ENCODE measurements at regions not wholly inside any gene's neighbourhood (a gene's known extent, or its start where the extent isn't known, plus 50 kb on each side); places are given as distances from the start of the nearest gene placed in this dataset.

DNA sequence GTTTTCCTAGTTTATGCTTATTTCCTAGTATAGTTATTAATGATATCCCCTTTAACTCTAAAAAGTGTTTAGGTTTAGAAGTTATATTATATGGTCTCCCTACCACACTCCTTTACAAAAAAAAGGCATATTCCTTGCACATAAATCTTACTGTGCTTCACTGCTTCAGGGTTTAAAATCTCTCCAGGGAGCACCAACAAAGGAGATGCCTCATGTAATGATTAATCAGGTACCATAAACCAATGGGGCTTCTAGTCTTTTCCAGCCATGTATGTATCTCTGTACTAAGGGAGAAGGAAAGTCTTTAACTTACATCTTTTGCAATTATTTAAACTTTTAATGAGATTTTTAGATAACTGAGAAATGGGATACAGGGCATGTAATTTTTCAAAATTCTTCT lies 91.5 kb upstream of the RBMS3 start:
- Histone ChIP-seq H3K79me2 (ENCODE audit: control insufficient read depth, insufficient read depth, low read length) (no peaks in the 10 kb centered on the region), H2AK5ac (ENCODE audit: low read length) (no peak overlapping the region), H3K23ac (ENCODE audit: low read length) (no peak overlapping the region), H2BK5ac (ENCODE audit: low read length) (no peak overlapping the region), H2BK120ac (ENCODE audit: low read depth, low read length) (no peak overlapping the region), H3K18ac (ENCODE audit: low read length) (no peak overlapping the region), H3K27me3 (ENCODE audit: insufficient read depth, low read length, poor library complexity) (no peaks in the 10 kb centered on the region), H3K56ac (ENCODE audit: low read length) (no peak overlapping the region), H3K27ac (ENCODE audit: low read depth, low read length) (no peak overlapping the region), H3K9ac (ENCODE audit: low read length) (no peak overlapping the region), H3K4me2 (ENCODE audit: low read length) (no peak overlapping the region), H4K8ac (ENCODE audit: low read depth, low read length) (no peak overlapping the region), H3K4me1 (ENCODE audit: control insufficient read depth, low read depth, low read length) (no peaks in the 10 kb centered on the region), H3K36me3 (ENCODE audit: control insufficient read depth, insufficient read depth, low read length) (no peaks in the 10 kb centered on the region), H4K5ac (ENCODE audit: low read length) (no peak overlapping the region), H2BK15ac (replicated peaks; ENCODE audit: low read depth) (no peak overlapping the region), H3K4me3 (ENCODE audit: low read length) (no peak overlapping the region), H3K4ac (ENCODE audit: low read depth, low read length) (no peak overlapping the region), H3K79me1 (ENCODE audit: low read length) (no peaks in the 10 kb centered on the region)
- no peak for DNase-seq

DNA sequence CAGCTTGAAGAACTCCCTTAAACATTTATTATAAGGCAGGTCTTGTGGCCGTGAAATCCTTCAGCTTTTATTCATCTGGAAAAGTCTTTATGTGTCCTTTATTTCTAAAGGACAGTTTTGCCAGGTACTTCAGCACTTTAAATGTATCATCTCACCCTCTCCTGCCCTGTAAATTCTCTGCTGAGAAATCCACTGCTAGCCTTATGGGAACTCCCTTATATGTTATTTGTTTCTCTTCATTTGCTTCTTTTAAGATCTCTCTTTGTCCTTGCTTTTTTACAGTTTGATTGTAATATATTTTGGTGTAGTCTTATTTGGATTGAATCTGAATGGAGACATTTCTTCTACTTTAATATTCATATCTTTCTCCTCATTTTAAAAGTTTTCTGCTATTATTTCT lies 86.7 kb upstream of the RBMS3 start:
- no peak overlapping the region for H3K4me2 ChIP-seq (ENCODE audit: low read length)
- no peak overlapping the region for H3K23ac ChIP-seq (ENCODE audit: low read length)
- no peak overlapping the region for H2BK15ac ChIP-seq (replicated peaks; ENCODE audit: low read depth)
- no peak overlapping the region for H2AK5ac ChIP-seq (ENCODE audit: low read length)
- no peak overlapping the region for H2BK120ac ChIP-seq (ENCODE audit: low read depth, low read length)
- no peaks in the 10 kb centered on the region for H3K79me1 ChIP-seq (ENCODE audit: low read length)
- no peak overlapping the region for H4K8ac ChIP-seq (ENCODE audit: low read depth, low read length)
- no peak for DNase-seq
- H3K27ac ChIP-seq (ENCODE audit: low read depth, low read length) = no peak overlapping the region
- no peak overlapping the region for H4K5ac ChIP-seq (ENCODE audit: low read length)
- H3K4me3 ChIP-seq (ENCODE audit: low read length) = no peak overlapping the region
- no peaks in the 10 kb centered on the region for H3K36me3 ChIP-seq (ENCODE audit: control insufficient read depth, insufficient read depth, low read length)
- H2BK5ac ChIP-seq (ENCODE audit: low read length) = no peak overlapping the region
- no peaks in the 10 kb centered on the region for H3K27me3 ChIP-seq (ENCODE audit: insufficient read depth, low read length, poor library complexity)
- H3K56ac ChIP-seq (ENCODE audit: low read length) = no peak overlapping the region
- no peak overlapping the region for H3K18ac ChIP-seq (ENCODE audit: low read length)
- H3K79me2 ChIP-seq (ENCODE audit: control insufficient read depth, insufficient read depth, low read length) = no peaks in the 10 kb centered on the region
- no peaks in the 10 kb centered on the region for H3K4me1 ChIP-seq (ENCODE audit: control insufficient read depth, low read depth, low read length)
- WGBS (ENCODE audit: extremely low coverage, insufficient coverage, low lambda C conversion rate) = no CpG with 5 or more reads among the region's 1 CpG
- H3K4ac ChIP-seq (ENCODE audit: low read depth, low read length) = no peak overlapping the region
- H3K9ac ChIP-seq (ENCODE audit: low read length) = no peak overlapping the region

DNA sequence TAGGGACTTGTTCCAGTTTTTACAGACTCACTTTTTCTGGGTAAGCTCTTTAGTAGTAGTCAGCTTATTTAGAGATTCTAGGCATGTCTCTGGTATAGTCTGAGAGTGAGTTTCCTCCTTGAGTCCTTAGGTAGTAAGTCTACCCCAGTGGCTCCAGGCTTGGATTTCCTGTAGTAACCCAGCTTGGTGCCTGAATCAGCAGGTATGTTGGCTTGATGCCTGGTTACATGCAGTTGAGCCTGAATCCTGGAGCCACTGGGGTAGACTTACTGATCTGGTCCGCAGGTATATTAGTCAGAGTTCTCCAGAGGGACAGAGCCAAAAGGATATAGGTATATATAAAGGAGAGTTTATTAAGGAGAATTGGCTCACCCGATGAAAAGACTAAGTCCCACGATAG lies 85.8 kb upstream of the RBMS3 start:
- H3K4me3 ChIP-seq (ENCODE audit: low read length) = no peak overlapping the region
- no peak overlapping the region for H3K23ac ChIP-seq (ENCODE audit: low read length)
- no peak overlapping the region for H3K18ac ChIP-seq (ENCODE audit: low read length)
- H3K4me1 ChIP-seq (ENCODE audit: control insufficient read depth, low read depth, low read length) = no peaks in the 10 kb centered on the region
- H3K27ac ChIP-seq (ENCODE audit: low read depth, low read length) = no peak overlapping the region
- H3K56ac ChIP-seq (ENCODE audit: low read length) = no peak overlapping the region
- H2BK120ac ChIP-seq (ENCODE audit: low read depth, low read length) = no peak overlapping the region
- H4K5ac ChIP-seq (ENCODE audit: low read length) = no peak overlapping the region
- no peak overlapping the region for H3K4me2 ChIP-seq (ENCODE audit: low read length)
- H3K4ac ChIP-seq (ENCODE audit: low read depth, low read length) = no peak overlapping the region
- H2BK5ac ChIP-seq (ENCODE audit: low read length) = no peak overlapping the region
- H3K9ac ChIP-seq (ENCODE audit: low read length) = no peak overlapping the region
- no peak overlapping the region for H2AK5ac ChIP-seq (ENCODE audit: low read length)
- WGBS (ENCODE audit: extremely low coverage, insufficient coverage, low lambda C conversion rate) = no CpG with 5 or more reads among the region's 3 CpGs
- no peak for DNase-seq
- H3K79me1 ChIP-seq (ENCODE audit: low read length) = no peaks in the 10 kb centered on the region
- H3K79me2 ChIP-seq (ENCODE audit: control insufficient read depth, insufficient read depth, low read length) = no peaks in the 10 kb centered on the region
- H3K27me3 ChIP-seq (ENCODE audit: insufficient read depth, low read length, poor library complexity) = no peaks in the 10 kb centered on the region
- H3K36me3 ChIP-seq (ENCODE audit: control insufficient read depth, insufficient read depth, low read length) = no peaks in the 10 kb centered on the region
- H4K8ac ChIP-seq (ENCODE audit: low read depth, low read length) = no peak overlapping the region
- no peak overlapping the region for H2BK15ac ChIP-seq (replicated peaks; ENCODE audit: low read depth)

DNA sequence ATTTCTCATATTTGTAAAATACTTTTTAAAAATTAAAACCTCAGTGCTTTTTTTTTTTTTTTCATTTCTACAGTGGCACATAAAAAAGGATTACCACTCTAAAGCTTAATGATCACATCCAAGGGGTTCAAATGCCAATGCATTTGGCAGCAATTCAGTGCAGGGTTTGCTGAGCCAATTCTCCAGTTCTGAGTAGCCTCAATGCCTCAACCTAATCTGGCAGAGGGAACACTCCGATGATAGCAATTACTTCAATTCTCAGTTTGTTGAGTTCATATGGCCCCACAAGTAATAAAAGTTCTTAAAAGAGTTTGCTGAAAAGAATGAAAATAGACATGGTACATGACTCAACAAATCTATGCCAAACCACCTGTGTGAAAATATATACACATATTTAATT lies 79.3 kb upstream of the RBMS3 start:
- WGBS (ENCODE audit: extremely low coverage, insufficient coverage, low lambda C conversion rate) = no CpG with 5 or more reads among the region's 1 CpG
- H3K4me2 ChIP-seq (ENCODE audit: low read length) = no peak overlapping the region
- H4K8ac ChIP-seq (ENCODE audit: low read depth, low read length) = no peak overlapping the region
- no peak overlapping the region for H3K23ac ChIP-seq (ENCODE audit: low read length)
- H3K9ac ChIP-seq (ENCODE audit: low read length) = no peak overlapping the region
- no peaks in the 10 kb centered on the region for H3K4me1 ChIP-seq (ENCODE audit: control insufficient read depth, low read depth, low read length)
- no peaks in the 10 kb centered on the region for H3K79me2 ChIP-seq (ENCODE audit: control insufficient read depth, insufficient read depth, low read length)
- H2BK120ac ChIP-seq (ENCODE audit: low read depth, low read length) = no peak overlapping the region
- H2AK5ac ChIP-seq (ENCODE audit: low read length) = no peak overlapping the region
- H3K36me3 ChIP-seq (ENCODE audit: control insufficient read depth, insufficient read depth, low read length) = no peaks in the 10 kb centered on the region
- H3K79me1 ChIP-seq (ENCODE audit: low read length) = no peaks in the 10 kb centered on the region
- no peak overlapping the region for H3K4me3 ChIP-seq (ENCODE audit: low read length)
- DNase-seq = no peak
- no peak overlapping the region for H3K4ac ChIP-seq (ENCODE audit: low read depth, low read length)
- no peak overlapping the region for H2BK5ac ChIP-seq (ENCODE audit: low read length)
- H2BK15ac ChIP-seq (replicated peaks; ENCODE audit: low read depth) = no peak overlapping the region
- H3K27ac ChIP-seq (ENCODE audit: low read depth, low read length) = no peak overlapping the region
- no peak overlapping the region for H4K5ac ChIP-seq (ENCODE audit: low read length)
- H3K18ac ChIP-seq (ENCODE audit: low read length) = no peak overlapping the region
- no peaks in the 10 kb centered on the region for H3K27me3 ChIP-seq (ENCODE audit: insufficient read depth, low read length, poor library complexity)
- no peak overlapping the region for H3K56ac ChIP-seq (ENCODE audit: low read length)

DNA sequence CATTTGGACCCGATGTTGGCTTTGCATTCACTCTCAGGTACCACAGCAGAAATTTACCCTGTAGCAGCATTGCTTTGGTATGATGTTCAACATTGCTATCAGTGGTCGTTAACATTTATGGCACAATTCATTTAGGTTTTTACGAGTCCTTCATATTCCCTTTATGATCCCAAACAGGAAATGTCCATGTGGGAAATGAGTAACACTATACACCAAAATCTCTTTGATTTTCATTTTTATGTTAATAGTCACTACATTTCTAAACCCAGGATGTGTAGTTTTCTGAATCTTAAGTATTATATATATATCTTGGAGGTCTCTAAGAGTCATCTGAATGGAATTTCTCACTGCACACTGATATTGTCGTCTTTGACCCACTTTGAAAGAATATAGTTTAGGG lies 78.5 kb upstream of the RBMS3 start:
- no peaks in the 10 kb centered on the region for H3K79me1 ChIP-seq (ENCODE audit: low read length)
- no peak for DNase-seq
- no peaks in the 10 kb centered on the region for H3K79me2 ChIP-seq (ENCODE audit: control insufficient read depth, insufficient read depth, low read length)
- H3K23ac ChIP-seq (ENCODE audit: low read length) = no peak overlapping the region
- WGBS (ENCODE audit: extremely low coverage, insufficient coverage, low lambda C conversion rate) = no CpG with 5 or more reads among the region's 4 CpGs
- H4K8ac ChIP-seq (ENCODE audit: low read depth, low read length) = no peak overlapping the region
- H3K4me2 ChIP-seq (ENCODE audit: low read length) = no peak overlapping the region
- H3K4ac ChIP-seq (ENCODE audit: low read depth, low read length) = no peak overlapping the region
- H3K9ac ChIP-seq (ENCODE audit: low read length) = no peak overlapping the region
- no peaks in the 10 kb centered on the region for H3K4me1 ChIP-seq (ENCODE audit: control insufficient read depth, low read depth, low read length)
- H3K18ac ChIP-seq (ENCODE audit: low read length) = no peak overlapping the region
- H3K56ac ChIP-seq (ENCODE audit: low read length) = no peak overlapping the region
- H3K4me3 ChIP-seq (ENCODE audit: low read length) = no peak overlapping the region
- no peak overlapping the region for H2BK15ac ChIP-seq (replicated peaks; ENCODE audit: low read depth)
- no peak overlapping the region for H2BK5ac ChIP-seq (ENCODE audit: low read length)
- no peak overlapping the region for H2AK5ac ChIP-seq (ENCODE audit: low read length)
- H3K36me3 ChIP-seq (ENCODE audit: control insufficient read depth, insufficient read depth, low read length) = no peaks in the 10 kb centered on the region
- no peak overlapping the region for H4K5ac ChIP-seq (ENCODE audit: low read length)
- H3K27ac ChIP-seq (ENCODE audit: low read depth, low read length) = no peak overlapping the region
- no peak overlapping the region for H2BK120ac ChIP-seq (ENCODE audit: low read depth, low read length)
- no peaks in the 10 kb centered on the region for H3K27me3 ChIP-seq (ENCODE audit: insufficient read depth, low read length, poor library complexity)

DNA sequence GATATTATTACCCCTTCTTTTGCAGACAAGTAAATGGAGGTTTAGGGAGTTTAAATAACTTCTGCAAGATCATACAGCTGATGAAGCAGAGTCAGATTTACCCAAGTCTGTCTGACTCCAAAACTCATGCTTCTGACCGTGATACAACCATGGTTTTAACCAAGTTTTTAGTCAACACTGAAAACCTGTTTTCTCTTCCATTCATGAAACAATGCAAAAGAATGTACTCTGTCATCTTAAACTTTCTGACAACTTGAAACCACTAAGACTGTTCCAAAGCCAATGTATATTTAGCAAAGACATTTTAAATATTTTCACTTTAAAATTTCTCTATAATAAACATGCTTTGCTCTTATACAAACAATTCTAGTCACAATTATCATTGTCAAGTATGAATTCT lies 77.0 kb upstream of the RBMS3 start:
- Histone ChIP-seq H3K27ac (ENCODE audit: low read depth, low read length) (no peak overlapping the region), H3K4me1 (ENCODE audit: control insufficient read depth, low read depth, low read length) (no peaks in the 10 kb centered on the region), H3K9ac (ENCODE audit: low read length) (no peak overlapping the region), H2BK15ac (replicated peaks; ENCODE audit: low read depth) (no peak overlapping the region), H3K23ac (ENCODE audit: low read length) (no peak overlapping the region), H4K5ac (ENCODE audit: low read length) (no peak overlapping the region), H4K8ac (ENCODE audit: low read depth, low read length) (no peak overlapping the region), H3K36me3 (ENCODE audit: control insufficient read depth, insufficient read depth, low read length) (no peaks in the 10 kb centered on the region), H3K4me2 (ENCODE audit: low read length) (no peak overlapping the region), H3K4me3 (ENCODE audit: low read length) (no peak overlapping the region), H3K27me3 (ENCODE audit: insufficient read depth, low read length, poor library complexity) (no peaks in the 10 kb centered on the region), H2BK5ac (ENCODE audit: low read length) (no peak overlapping the region), H3K79me1 (ENCODE audit: low read length) (no peaks in the 10 kb centered on the region), H3K56ac (ENCODE audit: low read length) (no peak overlapping the region), H2BK120ac (ENCODE audit: low read depth, low read length) (no peak overlapping the region), H3K18ac (ENCODE audit: low read length) (no peak overlapping the region), H3K79me2 (ENCODE audit: control insufficient read depth, insufficient read depth, low read length) (no peaks in the 10 kb centered on the region), H2AK5ac (ENCODE audit: low read length) (no peak overlapping the region), H3K4ac (ENCODE audit: low read depth, low read length) (no peak overlapping the region)
- no peak for DNase-seq
- WGBS (ENCODE audit: extremely low coverage, insufficient coverage, low lambda C conversion rate) = no CpG with 5 or more reads among the region's 1 CpG

Data from mesendoderm (in vitro differentiated cells).